HEK293T (cell line): ENCODE measurements at regions not wholly inside any gene's neighbourhood (a gene's known extent, or its start where the extent isn't known, plus 50 kb on each side); places are given as distances from the start of the nearest gene placed in this dataset.

Source experiments
- CTCF ChIA-PET: fragments of 350-600 bp; formaldehyde crosslinking; extraction: SDS; loops from one replicate; lab custom pipeline; 2021; ENCODE audit warnings: antibody characterized with exemption, inconsistent platforms; lab: Yijun Ruan, JAX
- POLR2A ChIA-PET: fragments of 350-600 bp; formaldehyde crosslinking; extraction: SDS; loops from one replicate; lab custom pipeline; 2020; ENCODE audit warnings: antibody characterized with exemption, inconsistent platforms; lab: Yijun Ruan, JAX
- DNase-seq: peaks from one replicate; pipeline ENCODE4 v3.0.0; 2012; ENCODE audit warnings: mixed read lengths; ENCODE audit errors: extremely low spot score
- ARNT ChIP-seq: fragments of 450-650 bp; IDR thresholded peaks from 2 replicates; pipeline ENCODE4 v1.6.1; 2017; ENCODE audit warnings: mild to moderate bottlenecking
- BHLHE40 ChIP-seq: fragments of 450-650 bp; IDR thresholded peaks from 2 replicates; pipeline ENCODE4 v1.6.1; 2016; ENCODE audit warnings: mild to moderate bottlenecking, moderate library complexity, borderline replicate concordance
- CTBP1 ChIP-seq: fragments of 450-650 bp; IDR thresholded peaks from 2 replicates; pipeline ENCODE4 v1.6.1; 2016; ENCODE audit warnings: borderline replicate concordance
- ELF4 ChIP-seq: fragments of 450-650 bp; IDR thresholded peaks from 2 replicates; pipeline ENCODE4 v1.6.1; 2017; ENCODE audit warnings: antibody characterized with exemption
- FOXA1 ChIP-seq: fragments of 450-650 bp; IDR thresholded peaks from 2 replicates; pipeline ENCODE4 v1.6.1; 2016; ENCODE audit warnings: mild to moderate bottlenecking
- FOXK2 ChIP-seq: fragments of 450-650 bp; IDR thresholded peaks from 2 replicates; pipeline ENCODE4 v1.6.1; 2016; ENCODE audit warnings: mild to moderate bottlenecking
- FOXM1 ChIP-seq: fragments of 450-650 bp; IDR thresholded peaks from 2 replicates; pipeline ENCODE4 v1.6.1; 2017; ENCODE audit warnings: mild to moderate bottlenecking, borderline replicate concordance
- HDGF ChIP-seq: fragments of 450-650 bp; IDR thresholded peaks from 2 replicates; pipeline ENCODE4 v1.6.1; 2017; ENCODE audit warnings: antibody characterized with exemption, borderline replicate concordance
- L3MBTL2 ChIP-seq: fragments of 450-650 bp; conservative IDR thresholded peaks from 2 replicates; pipeline ENCODE4 v1.6.1; 2016; ENCODE audit warnings: mild to moderate bottlenecking
- LEF1 ChIP-seq: fragments of 450-650 bp; IDR thresholded peaks from 2 replicates; pipeline ENCODE4 v1.6.1; 2017; ENCODE audit warnings: mild to moderate bottlenecking, borderline replicate concordance
- NFRKB ChIP-seq: fragments of 450-650 bp; IDR thresholded peaks from 2 replicates; pipeline ENCODE4 v1.6.1; 2016; ENCODE audit warnings: mild to moderate bottlenecking, moderate library complexity
- PKNOX1 ChIP-seq: fragments of 450-650 bp; IDR thresholded peaks from 2 replicates; pipeline ENCODE4 v1.6.1; 2016
- SP1 ChIP-seq: fragments of 450-650 bp; IDR thresholded peaks from 2 replicates; pipeline ENCODE4 v1.6.1; 2017
- SUZ12 ChIP-seq: fragments of 450-650 bp; IDR thresholded peaks from 2 replicates; pipeline ENCODE4 v1.6.1; 2016; ENCODE audit warnings: mild to moderate bottlenecking
- TARDBP ChIP-seq: fragments of 450-650 bp; IDR thresholded peaks from 2 replicates; pipeline ENCODE4 v1.6.1; 2016
- ZNF384 ChIP-seq: fragments of 450-650 bp; IDR thresholded peaks from 2 replicates; pipeline ENCODE4 v1.6.1; 2016

GRCh38 chr10:117654105-117654504, 111.6 kb downstream of the EMX2 start:
- DNase-seq, result no peak
- no peak for TF ChIP-seq CTBP1
- no peak for TF ChIP-seq ARNT
- TF ChIP-seq L3MBTL2, result no peak
- TF ChIP-seq FOXK2, result no peak
- no peak for TF ChIP-seq BHLHE40
- no peak for TF ChIP-seq NFRKB
- no peak for TF ChIP-seq PKNOX1
- no peak for TF ChIP-seq LEF1
- TF ChIP-seq SP1, result no peak
- no peak for TF ChIP-seq FOXM1
- TF ChIP-seq ELF4, result no peak
- TF ChIP-seq FOXA1, result no peak
- no peak for TF ChIP-seq SUZ12
- TF ChIP-seq ZNF384, result no peak
- TF ChIP-seq TARDBP, result no peak
- TF ChIP-seq HDGF, result no peak
- CTCF ChIA-PET, result no interaction called here
- POLR2A ChIA-PET, result no interaction called here

DNA sequence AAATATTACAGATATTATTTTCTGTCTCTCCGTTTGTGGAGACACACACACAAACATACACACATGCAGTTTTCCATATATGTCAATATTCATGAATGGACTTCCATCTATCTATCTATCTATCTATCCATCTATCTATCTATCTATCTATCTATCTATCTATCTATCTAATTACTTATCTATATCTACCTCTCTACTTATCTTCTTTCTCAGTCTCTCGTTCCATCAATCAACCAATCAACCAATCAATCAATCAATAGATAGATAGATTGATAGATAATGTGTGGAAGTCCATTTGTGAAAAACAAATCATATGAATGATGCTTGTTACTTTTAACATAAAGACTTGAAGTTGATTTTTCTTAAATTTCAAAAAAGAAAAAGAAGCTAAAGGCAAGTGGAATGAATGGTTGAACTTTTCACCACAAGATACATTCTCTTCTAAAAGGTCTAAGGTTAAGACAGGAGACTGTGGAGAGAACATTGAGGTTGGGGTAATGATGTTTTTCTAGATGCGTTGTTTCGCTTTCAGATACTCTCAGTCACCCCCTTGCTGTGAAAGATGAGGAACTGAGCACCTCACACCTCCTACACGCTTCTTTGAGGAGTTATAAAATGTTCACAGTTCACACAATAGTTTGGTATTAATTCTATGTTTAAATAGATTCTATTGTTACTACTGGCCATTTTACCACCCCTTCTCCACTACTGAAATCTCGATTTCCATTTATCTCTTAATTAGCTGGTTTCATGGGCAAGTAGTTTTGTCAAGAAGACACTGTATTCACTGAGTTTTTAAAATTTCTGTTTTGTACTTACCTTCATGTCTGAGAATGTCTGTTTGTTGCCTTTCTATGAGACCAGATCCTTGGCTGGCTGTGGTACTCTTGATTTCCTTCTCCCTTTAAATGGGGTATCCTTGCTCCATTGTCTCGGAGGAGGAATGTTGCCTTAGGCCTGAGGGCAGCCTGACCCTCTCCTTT, 114.1 kb downstream of the EMX2 start:
- no peak for DNase-seq
- TF ChIP-seq SP1, result no peak
- no peak for TF ChIP-seq LEF1
- TF ChIP-seq SUZ12, result no peak
- no peak for TF ChIP-seq L3MBTL2
- no peak for TF ChIP-seq FOXA1
- TF ChIP-seq ZNF384, result no peak
- TF ChIP-seq NFRKB, result no peak
- TF ChIP-seq PKNOX1, result no peak; the same call in 1 of the 2 replicates
- POLR2A ChIA-PET, result no interaction called here
- CTCF ChIA-PET, result no interaction called here

DNA sequence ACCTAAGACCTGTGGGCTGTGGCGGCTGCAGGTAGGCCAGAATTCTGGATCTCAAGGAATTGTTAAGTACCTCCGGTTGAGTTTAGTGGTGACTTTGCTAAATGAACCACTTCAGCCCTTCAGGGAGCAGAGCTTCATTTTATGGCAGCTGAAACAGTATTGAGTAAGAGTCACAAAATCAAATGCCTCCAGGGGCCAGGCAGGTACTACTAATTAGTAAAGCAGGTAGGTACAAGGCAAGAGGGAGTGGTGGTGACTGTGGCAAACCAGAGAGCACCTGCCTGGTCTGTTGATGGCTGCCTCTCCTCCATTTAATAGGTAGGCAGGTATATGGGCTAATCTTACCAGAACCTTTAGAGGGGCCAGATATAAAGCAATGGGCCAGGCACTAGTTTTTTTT, 118.8 kb downstream of the EMX2 start:
- TF ChIP-seq LEF1 (no peak), SUZ12 (no peak)
- DNase-seq, result no peak
- CTCF ChIA-PET, result no interaction called here
- POLR2A ChIA-PET, result no interaction called here

GRCh38 chr10:117662126-117662525, 119.6 kb downstream of the EMX2 start:
- TF ChIP-seq TARDBP (no peak), PKNOX1 (no peak), LEF1 (no peak), SUZ12 (no peak), CTBP1 (no peak), ZNF384 (no peak), L3MBTL2 (no peak), HDGF (no peak), BHLHE40 (no peak), FOXA1 (no peak), SP1 (no peak), FOXM1 (no peak), NFRKB (no peak)
- POLR2A ChIA-PET, result no interaction called here
- CTCF ChIA-PET, result no interaction called here
- no peak for DNase-seq

GRCh38 chr10:117662751-117663540, 120.4 kb downstream of the EMX2 start:
- no peak for DNase-seq
- TF ChIP-seq BHLHE40, result no peak
- no peak for TF ChIP-seq ARNT
- TF ChIP-seq FOXA1, result no peak
- TF ChIP-seq HDGF, result no peak
- no peak for TF ChIP-seq PKNOX1
- TF ChIP-seq ELF4, result no peak
- TF ChIP-seq TARDBP, result no peak
- ChIA-PET CTCF (interaction anchor here (1.1 kb wide), 1 partner anchor 11 kb away, joined by 3 read pairs; no protein-coding TSS in a partner anchor), POLR2A (no interaction called here)
